ENCODE measurements at regions not wholly inside any gene's neighbourhood (a gene's known extent, or its start where the extent isn't known, plus 50 kb on each side); places are given as distances from the start of the nearest gene placed in this dataset.

- no peak for TF ChIP-seq CTCF (IDR thresholded peaks at IDR 0.05; ENCODE audit: extremely low read depth in 1 of 2, insufficient read depth in 1 of 2, low read depth in 1 of 2, low read length in 2 of 2)
- no peak for TF ChIP-seq MAX (IDR thresholded peaks at IDR 0.05; ENCODE audit: insufficient read depth, insufficient read length)
- TF ChIP-seq GATA2 (IDR thresholded peaks at IDR 0.05; ENCODE audit: insufficient read depth, insufficient read length, low read depth, low read length): no peak
- TF ChIP-seq JUN (IDR thresholded peaks at IDR 0.05; ENCODE audit: borderline replicate concordance, insufficient read depth, insufficient read length, low read depth): no peak
- TF ChIP-seq FOS (IDR thresholded peaks at IDR 0.05; ENCODE audit: borderline replicate concordance, insufficient read depth, low read length): no peak
- no peak for TF ChIP-seq EZH2 (IDR thresholded peaks at IDR 0.05; ENCODE audit: borderline replicate concordance, low read depth, low read length, severe bottlenecking)
- TF ChIP-seq POLR2AphosphoS5 (IDR thresholded peaks at IDR 0.05; ENCODE audit: insufficient read depth, low read depth, low read length): no peak
- no peak overlapping the region for H3K4me2 ChIP-seq (ENCODE audit: insufficient read depth, low read length)
- no peak overlapping the region for H3K9ac ChIP-seq (replicated peaks; ENCODE audit: extremely low read depth, insufficient read depth, low read length)
- H3K36me3 ChIP-seq (ENCODE audit: control insufficient read depth in 2 of 2, extremely low read depth in 1 of 2, insufficient read depth in 2 of 2, low read length in 2 of 2): no peaks in the 10 kb centered on the region
- H3K79me2 ChIP-seq (ENCODE audit: control insufficient read depth, insufficient read depth, low read length): no peaks in the 10 kb centered on the region
- no peaks in the 10 kb centered on the region for H3K27me3 ChIP-seq (ENCODE audit: control insufficient read depth in 2 of 2, insufficient read depth in 2 of 2, low read length in 2 of 2)
- no peak overlapping the region for H2AFZ ChIP-seq (ENCODE audit: low read depth, low read length)
- no peaks in the 10 kb centered on the region for H4K20me1 ChIP-seq (replicated peaks; ENCODE audit: control insufficient read depth, extremely low read depth, insufficient read depth, low read length)
- intact Hi-C loops (cut with micrococcal nuclease): no loop called here
- CTCF ChIA-PET: interaction anchor here (1.0 kb wide), 1 partner anchor 111 kb away, joined by 3 read pairs; no protein-coding TSS in a partner anchor
- no peaks in the 10 kb centered on the region for H3K4me1 ChIP-seq (ENCODE audit: control insufficient read depth, extremely low read depth, insufficient read depth, low read length)
- BruUV-seq (replicated peaks): no TSS peak
- H3K9me3 ChIP-seq (replicated peaks; ENCODE audit: control insufficient read depth, insufficient read depth, low read length): no peaks in the 10 kb centered on the region
- H3K27ac ChIP-seq (ENCODE audit: insufficient read depth, low read depth, low read length): no peak overlapping the region
- DNase-seq (ENCODE audit: low read depth, low spot score) (no peak), FAIRE-seq (no peak)
- POLR2A ChIA-PET: no interaction called here
- dilution Hi-C loops (cut with MboI; ENCODE audit: extremely low pct_ligation_motif_present, low sequenced_read_pairs): no loop called here
- no peak overlapping the region for H3K4me3 ChIP-seq (replicated peaks in 1 of 3; ENCODE audit: insufficient read depth in 1 of 3, low read depth in 1 of 3, low read length in 3 of 3)
- H3K9me1 ChIP-seq (replicated peaks; ENCODE audit: control insufficient read depth, extremely low read depth, insufficient read depth, low read length): no peaks in the 10 kb centered on the region
Observed at GRCh38 chr1:223012938-223013337, 130.1 kb downstream of the TLR5 start.
